ENCODE measurements at regions not wholly inside any gene's neighbourhood (a gene's known extent, or its start where the extent isn't known, plus 50 kb on each side); places are given as distances from the start of the nearest gene placed in this dataset.
"Not testable (repeated sequence)": the region's sequence is repeated elsewhere in the genome, so short reads cannot be mapped to it uniquely, and the experiment has no call there.

DNA sequence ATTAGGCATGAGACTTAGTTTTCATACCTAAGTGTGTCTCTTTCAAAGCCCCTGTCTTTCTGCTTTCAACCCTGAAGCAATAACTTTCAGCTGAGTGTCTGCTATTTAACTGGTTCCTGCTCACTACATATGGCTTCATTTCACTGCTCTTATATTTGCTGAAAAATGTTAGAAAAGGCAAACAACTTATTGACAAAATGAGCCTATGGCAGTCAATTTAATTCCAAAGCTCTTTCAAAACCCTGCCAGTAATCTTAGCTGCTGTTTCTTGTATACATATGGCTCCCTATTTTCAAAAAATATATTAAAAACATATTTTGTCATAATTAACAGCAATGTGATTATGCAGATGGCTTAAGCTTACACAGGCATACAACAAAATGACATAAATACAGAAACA, 334.1 kb upstream of the MGAT4C start:
- DNase-seq (ENCODE audit: low spot score) = no peak

- DNase-seq (ENCODE audit: low spot score) = no peak
Measured at GRCh38 chr12:86574143-86574542, 318.0 kb upstream of the MGAT4C start.

- no peak for DNase-seq (ENCODE audit: low spot score)
Measured at GRCh38 chr12:86572455-86572854, 316.3 kb upstream of the MGAT4C start.

DNA sequence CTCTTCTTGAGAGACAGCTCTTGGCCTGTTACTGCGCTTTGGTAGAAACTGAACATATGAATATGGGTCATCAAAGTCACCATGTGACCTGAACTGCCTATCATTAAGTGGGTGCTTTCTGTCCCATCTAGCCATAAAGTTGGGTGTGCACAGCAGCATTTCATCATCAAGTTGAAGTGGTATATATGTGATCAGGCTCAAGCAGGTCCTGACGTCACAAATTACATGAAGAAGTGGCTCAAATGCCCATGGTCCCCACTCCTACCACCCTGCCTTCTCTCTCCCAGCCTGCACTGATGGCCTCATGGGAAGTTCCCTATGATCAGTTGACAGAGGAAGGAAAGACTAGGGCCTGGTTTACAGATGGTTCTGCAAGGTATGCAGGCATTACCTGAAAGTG, 308.8 kb upstream of the MGAT4C start:
- DNase-seq (ENCODE audit: low spot score) = no peak

- DNase-seq (ENCODE audit: low spot score) = not testable (repeated sequence)
Measured at GRCh38 chr12:86555491-86555890, 299.3 kb upstream of the MGAT4C start.

DNA sequence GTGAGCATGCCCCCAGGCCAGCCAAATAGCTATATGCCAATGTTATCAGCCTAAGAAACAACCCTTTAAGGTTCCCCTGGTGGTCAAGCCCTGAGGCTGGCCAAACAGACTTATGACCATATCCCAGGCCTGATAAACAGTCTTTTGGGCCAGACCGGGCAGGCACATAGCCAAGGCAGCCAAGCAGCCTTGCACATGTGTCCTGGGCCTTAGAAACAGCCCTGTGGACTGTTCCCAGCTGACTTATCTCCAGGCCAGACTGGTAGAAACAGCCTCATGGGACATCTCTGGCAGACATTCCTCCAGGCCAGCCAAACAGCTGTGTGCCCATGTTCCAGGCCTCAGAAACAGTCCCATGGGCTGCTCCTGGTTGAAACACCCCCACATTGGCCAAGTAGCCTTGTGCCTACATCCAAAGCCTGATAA, 295.0 kb upstream of the MGAT4C start:
- no peak for DNase-seq (ENCODE audit: low spot score)

DNA sequence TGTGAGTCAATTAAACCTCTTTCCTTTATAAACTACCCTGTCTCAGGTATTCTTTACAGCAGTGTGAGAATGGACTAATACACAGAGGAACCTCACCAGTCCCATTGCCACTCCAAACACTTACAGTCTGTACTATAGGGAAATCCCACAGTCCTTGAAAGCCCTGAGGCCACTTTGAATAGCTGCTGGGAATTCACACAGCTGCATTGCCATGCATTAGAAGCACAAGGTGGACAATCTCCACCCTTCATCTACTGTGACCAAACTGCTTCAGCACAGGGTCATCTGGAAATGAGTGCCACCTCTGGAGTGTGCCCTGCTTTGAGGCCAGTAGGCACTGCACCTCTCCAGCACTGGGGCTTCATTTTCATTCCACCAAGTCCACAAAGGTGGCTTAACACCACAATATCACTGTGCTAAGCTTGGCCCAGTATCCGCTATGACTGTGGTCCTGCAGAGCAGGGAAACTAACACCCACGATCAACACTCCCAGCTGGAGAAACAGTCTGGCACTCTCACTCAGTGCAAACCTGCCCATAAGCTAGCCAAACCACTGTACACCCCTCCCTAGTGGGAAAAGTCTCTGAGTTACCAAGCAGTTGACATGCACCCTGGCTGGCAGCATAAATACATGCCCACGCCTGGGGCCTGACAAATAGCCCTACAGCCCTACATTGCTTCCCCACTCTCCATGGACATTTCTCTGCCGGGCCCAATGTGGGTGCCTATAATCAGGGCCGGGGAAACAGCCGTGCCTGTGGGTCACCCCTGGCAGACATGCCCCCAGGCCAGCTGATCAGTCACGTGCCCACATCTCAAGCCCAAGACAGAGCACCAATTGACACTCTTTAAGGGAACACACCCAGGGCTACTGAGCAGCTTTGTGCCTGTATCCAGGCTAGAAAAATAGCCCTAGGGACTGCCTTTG, 294.3 kb upstream of the MGAT4C start:
- DNase-seq (ENCODE audit: low spot score) = no peak

- no peak for DNase-seq (ENCODE audit: low spot score)
Measured at GRCh38 chr12:86543716-86544115, 287.5 kb upstream of the MGAT4C start.

GRCh38 chr12:86530996-86531655, 274.9 kb upstream of the MGAT4C start:
- DNase-seq (ENCODE audit: low spot score) = no peak

- DNase-seq (ENCODE audit: low spot score) = no peak
Measured at GRCh38 chr12:86526060-86526595, 269.9 kb upstream of the MGAT4C start.

DNA sequence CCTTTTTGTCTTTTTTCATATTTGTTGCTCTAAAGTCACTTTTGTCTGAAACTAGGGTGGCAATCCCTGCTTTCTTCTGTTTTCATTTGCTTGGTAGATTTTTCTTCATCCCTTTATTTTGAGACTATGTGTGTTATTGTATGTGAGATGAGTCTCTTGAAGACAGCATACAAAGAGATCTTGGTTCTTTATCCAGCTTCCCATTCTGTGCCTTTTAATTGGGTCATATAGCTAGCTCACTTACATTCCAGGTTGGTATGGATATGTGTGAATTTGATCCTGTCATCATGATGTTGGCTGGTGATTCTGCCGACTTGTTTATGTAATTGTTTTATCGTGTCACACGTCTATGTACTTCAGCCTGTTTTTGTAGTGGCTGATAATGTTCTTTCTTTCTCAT, 267.7 kb upstream of the MGAT4C start:
- DNase-seq (ENCODE audit: low spot score) = no peak

DNA sequence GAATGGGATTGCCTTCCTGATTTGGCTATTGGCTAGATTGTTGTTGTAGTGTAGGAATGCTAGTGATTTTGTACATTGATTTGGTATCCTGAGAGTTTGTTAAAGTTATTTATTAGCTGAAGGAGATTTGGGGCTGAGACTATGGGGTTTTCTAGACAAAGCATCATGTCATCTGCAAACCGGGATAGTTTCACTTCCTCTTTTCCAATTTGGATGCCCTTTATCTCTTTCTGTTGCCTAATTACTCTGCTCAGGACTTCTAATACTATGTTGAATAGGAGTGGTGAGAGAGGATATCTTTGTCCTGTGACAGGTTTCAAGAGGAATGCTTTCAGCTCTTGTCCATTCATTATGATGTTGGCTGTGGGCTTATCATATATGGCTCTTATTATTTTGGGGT, 265.7 kb upstream of the MGAT4C start:
- no peak for DNase-seq (ENCODE audit: low spot score)

GRCh38 chr12:86513226-86513625, 257.0 kb upstream of the MGAT4C start:
- DNase-seq (ENCODE audit: low spot score) = no peak

DNA sequence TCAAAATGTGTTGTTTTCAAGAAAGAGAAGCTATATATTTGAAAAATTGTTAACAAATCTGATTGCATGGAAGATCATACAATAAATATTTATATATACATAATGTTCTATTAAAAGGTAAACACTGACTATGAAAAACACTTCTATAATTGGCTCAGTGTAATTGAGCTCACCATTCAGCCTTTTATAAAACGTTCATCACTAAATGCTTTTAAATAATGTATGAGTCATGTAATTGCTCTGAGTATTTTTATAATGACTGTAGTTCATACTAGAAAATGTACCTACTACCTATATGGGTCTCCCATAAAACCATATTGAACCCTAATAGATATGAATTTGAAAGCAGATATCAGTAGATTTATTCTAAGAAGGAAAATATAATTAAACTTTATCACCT, 240.4 kb upstream of the MGAT4C start:
- DNase-seq (ENCODE audit: low spot score) = no peak

DNA sequence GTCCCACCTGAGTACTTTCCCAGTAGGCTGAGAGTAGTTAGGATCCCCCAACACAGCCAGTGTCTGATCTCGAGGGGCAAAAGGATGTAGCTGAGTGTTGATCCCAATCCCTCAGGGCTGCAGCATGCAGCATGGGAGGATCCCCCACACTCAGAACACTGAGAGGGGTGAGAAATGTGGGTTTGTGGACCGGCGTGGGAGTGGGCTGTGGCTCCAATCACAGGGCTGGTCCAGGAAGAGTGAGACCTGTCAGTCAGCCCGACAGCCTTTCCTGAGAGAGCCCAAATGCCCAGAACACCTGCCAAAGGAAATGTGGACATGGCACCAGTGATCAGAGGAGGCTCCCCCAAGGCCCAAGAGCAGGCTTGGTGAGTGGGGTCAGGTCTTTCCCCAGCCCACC, 228.3 kb upstream of the MGAT4C start:
- DNase-seq (ENCODE audit: low spot score) = no peak

DNA sequence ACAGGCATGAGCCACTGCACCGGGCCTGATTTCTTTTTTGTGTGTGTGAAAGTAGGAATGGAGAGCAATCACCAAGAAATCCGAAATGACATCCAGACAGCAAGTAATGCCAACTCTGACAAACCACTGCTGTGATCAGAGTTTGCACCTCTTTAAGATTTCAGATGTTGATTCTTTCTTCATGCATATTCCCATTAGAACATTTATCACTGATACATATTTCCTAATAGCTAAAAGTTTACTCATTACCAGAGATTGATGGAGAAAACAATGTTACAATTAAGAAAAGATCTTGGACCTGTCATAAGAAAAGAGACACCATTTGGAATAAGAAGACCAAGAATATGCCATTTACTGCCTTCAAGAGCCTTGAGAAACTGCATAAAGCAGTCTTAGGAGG, 217.0 kb upstream of the MGAT4C start:
- no peak for DNase-seq (ENCODE audit: low spot score)

GRCh38 chr12:86456776-86457175, 200.6 kb upstream of the MGAT4C start:
- DNase-seq (ENCODE audit: low spot score) = no peak

DNA sequence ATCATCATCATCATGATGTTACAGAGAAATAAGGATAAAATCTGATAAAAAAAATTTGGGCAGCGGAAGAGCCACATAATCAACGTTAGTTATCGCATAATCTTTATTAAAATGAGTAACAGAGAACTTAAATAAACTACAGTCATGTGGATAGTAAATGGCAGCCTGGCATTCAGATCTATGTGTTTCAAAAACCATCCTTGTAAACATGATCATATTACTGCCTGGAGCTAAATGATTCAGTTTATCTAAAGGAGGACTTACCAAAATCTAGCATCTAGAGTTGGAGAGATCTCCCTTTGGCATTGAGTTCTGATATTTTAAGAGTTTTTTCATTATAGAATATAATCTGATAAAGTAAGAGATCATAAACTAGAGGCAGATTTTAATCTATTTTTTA, 200.1 kb upstream of the MGAT4C start:
- DNase-seq (ENCODE audit: low spot score) = no peak

DNA sequence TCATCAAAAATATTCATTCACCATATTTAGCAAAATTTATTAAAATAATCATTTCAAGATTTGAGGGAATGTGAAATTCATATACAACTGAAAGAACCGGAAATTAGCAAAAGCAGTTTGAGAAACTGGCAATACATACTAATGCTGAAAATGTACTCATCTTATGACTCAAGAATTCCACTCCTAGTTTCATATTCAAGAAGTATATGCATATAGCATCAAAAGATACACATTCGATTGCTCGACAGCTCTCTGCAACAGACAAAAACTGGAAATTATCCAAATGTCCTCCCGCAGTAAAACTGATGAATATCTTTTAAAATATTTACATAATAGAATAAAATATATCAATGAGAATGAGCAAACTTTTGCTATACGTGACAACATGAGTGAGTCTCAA, 189.2 kb upstream of the MGAT4C start:
- no peak for DNase-seq (ENCODE audit: low spot score)

GRCh38 chr12:86435053-86435452, 178.9 kb upstream of the MGAT4C start:
- no peak for DNase-seq (ENCODE audit: low spot score)

GRCh38 chr12:86429824-86430223, 173.6 kb upstream of the MGAT4C start:
- DNase-seq (ENCODE audit: low spot score) = no peak

- no peak for DNase-seq (ENCODE audit: low spot score)
Measured at GRCh38 chr12:86421333-86421732, 165.1 kb upstream of the MGAT4C start.

- DNase-seq (ENCODE audit: low spot score) = no peak
Measured at GRCh38 chr12:86414201-86414600, 158.0 kb upstream of the MGAT4C start.
